K562 (cell line): ENCODE measurements at regions not wholly inside any gene's neighbourhood (a gene's known extent, or its start where the extent isn't known, plus 50 kb on each side); places are given as distances from the start of the nearest gene placed in this dataset.

Experiments used
- ATAC-seq: fragments of 200-7000 bp; cut with Tn5 transposase; 3 replicates; pipeline ENCODE4 v1.9.1; 2020; ENCODE audit warnings: moderate library complexity
- BruUV-seq: library from RNA; stranded (reverse); fragments of 400-500 nt; replicated peaks from 2 replicates; lab custom pipeline; 2021; lab: Mats Ljungman, UMichigan
- CTCF ChIA-PET: fragments of 300-600 bp; formaldehyde crosslinking; extraction: SDS; loops from one replicate; lab custom pipeline; 2021; ENCODE audit warnings: low intra/inter-chr PET ratio; lab: Yijun Ruan, JAX
- POLR2A ChIA-PET: fragments of 300-600, 350-650 bp; sonication (Branson Sonifier 250); formaldehyde crosslinking; extraction: SDS; loops from one replicate; lab custom pipeline; 2021; ENCODE audit warnings: antibody characterized with exemption, inconsistent platforms; lab: Yijun Ruan, JAX
- DNase-seq, 4 experiments: peaks; one replicate each; pipeline versions ENCODE4 v3.0.0 to v3.0.0-alpha.2; 2011 to 2018; ENCODE audit warnings: low spot score in 3 of 4, mixed read lengths in 3 of 4; ENCODE audit errors: extremely low read depth in 1 of 4
- FAIRE-seq: peaks from 2 replicates; lab custom pipeline; 2011; peaks lifted over from hg19 to GRCh38; lab: Jason Lieb, UNC
- H2AFZ ChIP-seq: 2 replicates; pipeline ENCODE4 v1.6.0; 2011; ENCODE audit warnings: low read depth, low read length, control low read depth, inconsistent platforms
- H3K27ac ChIP-seq: fragments of 200-600 bp; 3 replicates; pipeline ENCODE4 v1.8.0; 2011; ENCODE audit warnings: low read depth, mild to moderate bottlenecking, control low read depth, inconsistent platforms, low read length, moderate library complexity, mixed read lengths; ENCODE audit errors: extremely low read depth
- H3K27me3 ChIP-seq, 2 experiments: fragments of 300-600 bp in 1 of 2; 2 replicates in 1 of 2; 3 replicates in 1 of 2; pipeline versions ENCODE4 v1.6.0 to v1.8.0; 2011; ENCODE audit warnings: inconsistent platforms in 2 of 2, low read length in 2 of 2, mild to moderate bottlenecking in 1 of 2, mixed read lengths in 1 of 2, moderate library complexity in 1 of 2; ENCODE audit not compliant: control insufficient read depth in 2 of 2, insufficient read depth in 2 of 2
- H3K36me3 ChIP-seq: fragments of 300-600 bp; 3 replicates; pipeline ENCODE4 v1.8.0; 2011; ENCODE audit warnings: mild to moderate bottlenecking, low read length, inconsistent platforms; ENCODE audit not compliant: control insufficient read depth, insufficient read depth
- H3K4me1 ChIP-seq, 2 experiments: fragments of 200-600 bp in 1 of 2; replicated peaks in 1 of 2; 2 replicates in 1 of 2; 3 replicates in 1 of 2; pipeline versions ENCODE4 v1.5.1 to v1.8.0; 2011; ENCODE audit warnings: inconsistent platforms in 2 of 2, low read length in 2 of 2, mild to moderate bottlenecking in 1 of 2, mixed read lengths in 1 of 2, moderate library complexity in 1 of 2; ENCODE audit not compliant: control insufficient read depth in 2 of 2, insufficient read depth in 2 of 2
- H3K4me2 ChIP-seq: 2 replicates; pipeline ENCODE4 v1.6.1; 2011; ENCODE audit warnings: low read length, control low read depth, inconsistent platforms, mixed read lengths; ENCODE audit not compliant: insufficient read depth
- H3K4me3 ChIP-seq: fragments of 200-600 bp; sonication (generic), shearing (Covaris generic); 2 replicates; pipeline ENCODE4 v1.5.1; 2016; ENCODE audit warnings: control low read depth, inconsistent platforms
- H3K79me2 ChIP-seq: fragments of 200-600 bp; 3 replicates; pipeline ENCODE4 v1.8.0; 2011; ENCODE audit warnings: low read length, inconsistent platforms; ENCODE audit not compliant: control insufficient read depth, insufficient read depth
- H3K9ac ChIP-seq, 2 experiments: 2 replicates each; pipeline versions ENCODE4 v1.6.0 to v1.6.1; 2011; ENCODE audit warnings: low read depth in 2 of 2, low read length in 2 of 2, control low read depth in 1 of 2, inconsistent platforms in 1 of 2, mild to moderate bottlenecking in 1 of 2, mixed read lengths in 1 of 2; ENCODE audit not compliant: insufficient read depth in 1 of 2
- H3K9me1 ChIP-seq: one replicate; pipeline ENCODE4 v1.6.0; 2011; ENCODE audit warnings: inconsistent platforms, mild to moderate bottlenecking, low read length, moderate library complexity; ENCODE audit not compliant: control insufficient read depth, insufficient read depth
- H3K9me3 ChIP-seq: replicated peaks from 2 replicates; pipeline ENCODE4 v1.5.1; 2011; ENCODE audit warnings: low read depth, low read length, inconsistent platforms; ENCODE audit not compliant: control insufficient read depth, insufficient read depth
- H4K20me1 ChIP-seq: replicated peaks from 2 replicates; pipeline ENCODE4 v1.6.1; 2011; ENCODE audit warnings: low read length, inconsistent platforms, mixed read lengths; ENCODE audit not compliant: control insufficient read depth, insufficient read depth
- ASH1L ChIP-seq: fragments of 450-650 bp; IDR thresholded peaks from 2 replicates; pipeline ENCODE4 v1.6.1; 2018; ENCODE audit warnings: borderline replicate concordance, mild to moderate bottlenecking, low read depth; ENCODE audit not compliant: partially characterized antibody
- CBX1 ChIP-seq: sonication (generic); IDR thresholded peaks from 2 replicates; pipeline ENCODE4 v1.6.1; 2016; ENCODE audit warnings: antibody characterized with exemption, low read depth, mild to moderate bottlenecking
- DLX4 ChIP-seq: fragments of 250-450 bp; sonication (Bioruptor Pico); IDR thresholded peaks from 2 replicates; pipeline ENCODE4 v1.6.1; 2021; ENCODE audit warnings: mild to moderate bottlenecking
- ERF ChIP-seq: fragments of 450-650 bp; formaldehyde crosslinking; IDR thresholded peaks from 2 replicates; pipeline ENCODE4 v1.4.0; 2020; ENCODE audit warnings: mild to moderate bottlenecking, mixed read lengths
- FOXK2 ChIP-seq, 2 experiments: fragments of 450-650 bp; IDR thresholded peaks in 1 of 2; conservative IDR thresholded peaks in 1 of 2; 2 replicates each; pipeline ENCODE4 v1.6.1; 2016; ENCODE audit warnings: low read depth in 2 of 2, mild to moderate bottlenecking in 1 of 2
- ZNF57 ChIP-seq: fragments of 450-650 bp; formaldehyde crosslinking; IDR thresholded peaks from 2 replicates; pipeline ENCODE4 v1.4.0; 2020; ENCODE audit warnings: mild to moderate bottlenecking, moderate library complexity
- ZNF778 ChIP-seq: fragments of 450-650 bp; formaldehyde crosslinking; IDR thresholded peaks from 2 replicates; pipeline ENCODE4 v1.4.0; 2020; ENCODE audit warnings: mild to moderate bottlenecking, moderate library complexity
- WGBS: fragments of 100-300 bp; shearing (Covaris generic); methylation state at CpG from one replicate; pipeline ENCODE4 v1.1.6; 2016; ENCODE audit warnings: low coverage, mixed read lengths; ENCODE audit not compliant: insufficient coverage; ENCODE audit errors: missing lambda C conversion rate; 5-methylcytosine and 5-hydroxymethylcytosine counted together
- in situ Hi-C: fragments of 300-500 bp; cut with MboI; formaldehyde crosslinking; loops from 4 replicates; pipeline ENCODE4 v1.15.0; 2018; ENCODE audit warnings: inconsistent platforms, mixed read lengths
- intact Hi-C: fragments of 100-400 bp; cut with micrococcal nuclease; formaldehyde crosslinking; loops from 2 replicates; pipeline ENCODE4 v1.14.2; 2022
- TF ChIP-seq, protein P1 (sequence below): fragments of 250-450 bp; sonication (Bioruptor Pico); IDR thresholded peaks from 2 replicates; pipeline ENCODE4 v1.9.0; 2021; ENCODE audit warnings: mild to moderate bottlenecking

- in situ Hi-C loops (no loop called here), intact Hi-C loops (loop anchor here (10.0 kb wide), 1 partner anchor 55 kb away; no protein-coding TSS in a partner anchor)
- DNase-seq (no peak), ATAC-seq (no peak), FAIRE-seq (no peak)
- no peak overlapping the region for H3K27ac ChIP-seq
- H2AFZ ChIP-seq, result peak overlapping the region; percentile 18; the same call in 1 of the 2 replicates
- no peaks in the 10 kb centered on the region for H3K36me3 ChIP-seq
- TF ChIP-seq ASH1L (no peak), ZNF57 (CRISPR knock-in tag) (no peak), ZNF778 (CRISPR knock-in tag) (no peak), CBX1 (no peak), DLX4 (no peak), FOXK2 (conservative IDR thresholded peaks at IDR 0.05 in 1 of 2, IDR thresholded peaks at IDR 0.05 in 1 of 2; ENCODE audit: low read depth in 2 of 2) (no peak), ERF (CRISPR knock-in tag) (no peak)
- TF ChIP-seq, protein P1, sequence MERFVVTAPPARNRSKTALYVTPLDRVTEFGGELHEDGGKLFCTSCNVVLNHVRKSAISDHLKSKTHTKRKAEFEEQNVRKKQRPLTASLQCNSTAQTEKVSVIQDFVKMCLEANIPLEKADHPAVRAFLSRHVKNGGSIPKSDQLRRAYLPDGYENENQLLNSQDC (CRISPR knock-in tag), result no peak
- BruUV-seq, result no TSS peak
- H3K9me1 ChIP-seq, result no peaks in the 10 kb centered on the region
- H3K9me3 ChIP-seq, result no peaks in the 10 kb centered on the region
- H4K20me1 ChIP-seq, result no peaks in the 10 kb centered on the region
- ChIA-PET POLR2A (interaction anchor here (1.0 kb wide), 1 partner anchor 246 kb away, joined by 3 read pairs; no protein-coding TSS in a partner anchor), CTCF (no interaction called here)
- no peaks in the 10 kb centered on the region for H3K79me2 ChIP-seq
- H3K9ac ChIP-seq, result no peak overlapping the region
- H3K4me1 ChIP-seq, result no peaks in the 10 kb centered on the region
- no peak overlapping the region for H3K4me2 ChIP-seq
- 81% methylated on average over 5 of the region's 5 CpGs for WGBS
- no peak overlapping the region for H3K4me3 ChIP-seq
- no peaks in the 10 kb centered on the region for H3K27me3 ChIP-seq
These were observed 83.8 kb upstream of the SOX6 start for GRCh38 chr11:16440136-16440535.
